Ectodermal cell (in vitro differentiated cells): ENCODE measurements at regions not wholly inside any gene's neighbourhood (a gene's known extent, or its start where the extent isn't known, plus 50 kb on each side); places are given as distances from the start of the nearest gene placed in this dataset.

ENCODE experiments used
- H3K27ac ChIP-seq: 2 replicates; pipeline ENCODE4 v1.7.0; 2013; ENCODE audit warnings: mild to moderate bottlenecking, low read depth, low read length; ENCODE audit not compliant: insufficient read depth, poor library complexity, severe bottlenecking
- H3K27me3 ChIP-seq: 2 replicates; pipeline ENCODE4 v1.7.0; 2013; ENCODE audit warnings: mild to moderate bottlenecking, low read length; ENCODE audit not compliant: insufficient read depth, control insufficient read depth, poor library complexity, severe bottlenecking
- H3K36me3 ChIP-seq: one replicate; pipeline ENCODE4 v1.7.0; 2013; ENCODE audit warnings: low read length; ENCODE audit not compliant: control insufficient read depth, insufficient read depth
- H3K4me1 ChIP-seq: one replicate; pipeline ENCODE4 v1.7.0; 2013; ENCODE audit warnings: low read length; ENCODE audit not compliant: control insufficient read depth, insufficient read depth
- H3K4me3 ChIP-seq: 2 replicates; pipeline ENCODE4 v1.7.0; 2013; ENCODE audit warnings: low read depth, low read length, control low read depth; ENCODE audit not compliant: insufficient read depth
- H3K9me3 ChIP-seq: 2 replicates; pipeline ENCODE4 v1.7.0; 2013; ENCODE audit warnings: mild to moderate bottlenecking, low read length, moderate library complexity; ENCODE audit not compliant: control insufficient read depth
- WGBS, 2 experiments: methylation state at CpG; one replicate each; pipeline ENCODE4 v1.1.7; 2013; ENCODE audit warnings: missing lambda C conversion rate in 2 of 2; 5-methylcytosine and 5-hydroxymethylcytosine counted together

DNA sequence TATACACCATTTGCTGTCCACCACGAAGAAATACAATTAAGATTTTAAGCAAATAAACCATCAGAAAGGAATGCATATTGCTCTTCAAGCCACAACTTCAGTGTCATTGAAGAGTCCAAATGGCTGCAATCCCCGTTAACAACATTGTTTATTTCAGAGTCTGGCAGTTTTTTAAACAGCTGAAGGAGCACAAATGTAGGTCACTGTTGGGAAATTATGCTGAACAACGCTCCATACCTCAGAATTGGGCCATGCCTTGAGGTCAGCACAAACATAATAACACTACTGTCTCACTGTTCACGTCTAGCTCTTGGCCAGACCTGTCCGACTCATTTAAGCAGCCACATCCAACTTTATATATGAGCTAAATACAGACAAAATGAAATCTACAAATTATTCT is 453.9 kb upstream of the GHITM start:
- H3K27me3 ChIP-seq: no peaks in the 10 kb centered on the region
- H3K4me1 ChIP-seq: no peaks in the 10 kb centered on the region
- H3K27ac ChIP-seq: no peak overlapping the region
- no peaks in the 10 kb centered on the region for H3K9me3 ChIP-seq
- no peak overlapping the region for H3K4me3 ChIP-seq
- H3K36me3 ChIP-seq: no peaks in the 10 kb centered on the region
- 94 to 96% methylated on average over 5 of the region's 5 CpGs for WGBS, 2 experiments

DNA sequence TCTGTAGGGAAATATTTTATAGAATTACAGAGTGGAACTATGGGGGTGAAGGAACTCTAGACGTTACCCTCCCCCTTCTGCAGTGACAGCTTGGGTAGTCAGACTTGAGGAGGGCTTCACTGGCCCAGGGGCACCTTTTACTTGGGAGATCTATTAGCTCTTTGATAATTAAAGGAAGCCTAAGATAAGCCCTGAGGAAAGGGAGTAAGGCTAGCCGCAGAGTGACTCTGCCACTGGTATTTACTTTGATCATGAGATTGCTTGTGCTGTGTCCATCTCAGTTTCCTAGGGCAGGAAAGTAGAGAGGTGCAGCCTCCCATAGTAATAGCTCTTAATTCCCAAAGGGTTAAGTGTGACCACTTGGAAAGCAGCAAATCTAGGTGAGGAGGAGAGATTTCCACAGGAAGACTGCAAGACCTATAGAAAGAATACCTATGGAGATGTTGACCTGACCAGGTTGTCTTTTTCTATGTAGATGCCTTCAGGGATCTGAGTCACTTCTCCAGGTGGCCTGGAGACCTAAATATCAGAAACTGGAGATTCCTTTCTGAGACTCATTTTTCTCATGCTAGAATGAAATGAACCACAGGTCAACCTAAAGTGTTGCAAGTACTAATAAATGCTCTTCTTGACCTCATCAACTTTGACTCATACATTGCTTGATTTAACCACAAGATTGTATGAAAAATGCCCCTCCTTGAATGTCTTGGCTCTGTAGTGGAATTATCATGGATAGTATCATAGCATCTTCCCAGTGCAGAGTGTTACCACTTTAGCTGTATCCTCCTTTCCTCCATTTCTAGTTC is 447.3 kb upstream of the GHITM start:
- WGBS, 2 experiments: 86 to 93% methylated on average over 2 of the region's 2 CpGs
- Histone ChIP-seq H3K36me3 (no peaks in the 10 kb centered on the region), H3K27me3 (no peaks in the 10 kb centered on the region), H3K4me1 (no peaks in the 10 kb centered on the region), H3K4me3 (no peak overlapping the region), H3K27ac (no peak overlapping the region), H3K9me3 (no peaks in the 10 kb centered on the region)

DNA sequence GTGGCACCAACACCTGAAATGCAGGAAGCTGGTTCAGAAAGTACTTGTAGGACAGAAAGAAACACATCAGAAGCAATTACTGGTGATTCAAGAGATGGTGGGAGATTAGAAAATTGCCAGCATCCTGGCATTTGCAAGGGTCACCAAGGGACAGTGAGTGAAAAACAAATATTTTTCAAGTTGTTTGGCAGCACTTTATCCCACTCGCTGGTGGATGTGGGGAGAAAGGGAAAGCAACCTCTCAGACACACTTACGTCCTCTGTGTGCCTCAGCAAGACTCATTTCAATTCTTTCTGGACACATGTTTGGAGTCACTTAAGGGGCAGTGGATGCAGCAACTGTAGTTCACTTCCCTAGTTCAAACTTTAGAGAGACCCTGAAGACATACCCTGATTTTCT is 440.4 kb upstream of the GHITM start:
- no peak overlapping the region for H3K4me3 ChIP-seq
- H3K27me3 ChIP-seq: no peaks in the 10 kb centered on the region
- no peak overlapping the region for H3K27ac ChIP-seq
- no peaks in the 10 kb centered on the region for H3K4me1 ChIP-seq
- H3K9me3 ChIP-seq: no peaks in the 10 kb centered on the region
- no peaks in the 10 kb centered on the region for H3K36me3 ChIP-seq
- WGBS, 2 experiments: 97 to 100% methylated on average over 2 of the region's 2 CpGs

DNA sequence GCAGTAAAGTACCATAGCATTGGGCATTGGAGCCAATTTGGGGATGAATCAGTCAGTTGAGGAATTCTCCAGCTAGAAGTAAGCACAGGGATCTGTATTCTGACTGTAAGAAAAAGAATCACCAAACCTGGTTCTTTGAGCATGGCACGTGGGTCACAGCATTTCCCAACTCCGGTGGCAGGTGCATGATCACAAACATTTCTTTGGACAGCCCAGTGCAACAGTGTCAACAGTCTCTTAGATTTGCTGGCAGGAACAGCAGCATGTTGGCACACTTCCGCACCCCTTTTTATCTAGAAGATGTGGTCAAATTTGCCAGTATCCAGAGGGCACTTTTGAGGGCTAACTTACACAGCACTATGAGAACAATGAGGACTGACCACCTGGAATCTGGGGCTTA is 437.5 kb upstream of the GHITM start:
- H3K27ac ChIP-seq: no peak overlapping the region
- WGBS, 2 experiments: 63 to 64% methylated on average over 3 of the region's 3 CpGs
- H3K36me3 ChIP-seq: no peaks in the 10 kb centered on the region
- no peak overlapping the region for H3K4me3 ChIP-seq
- H3K9me3 ChIP-seq: no peaks in the 10 kb centered on the region
- H3K4me1 ChIP-seq: no peaks in the 10 kb centered on the region
- no peaks in the 10 kb centered on the region for H3K27me3 ChIP-seq

DNA sequence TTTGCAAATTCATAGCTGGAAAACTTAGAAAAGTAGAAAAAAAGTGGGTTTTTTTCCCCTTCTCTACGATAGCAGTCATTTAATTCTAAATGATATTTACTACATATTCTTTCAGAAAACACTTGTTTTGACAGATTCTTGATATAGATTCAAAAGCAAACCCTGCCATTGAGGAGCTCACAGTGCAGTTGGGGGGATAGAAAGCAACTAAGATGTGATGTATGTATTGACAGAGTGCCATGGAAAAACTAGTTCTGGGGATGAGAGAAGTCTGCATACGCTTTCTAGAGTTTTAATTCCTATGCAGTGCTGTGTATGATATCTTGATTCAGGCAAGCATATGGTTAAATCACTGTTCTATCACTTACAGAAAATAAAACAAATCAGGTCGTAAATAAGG is 436.6 kb upstream of the GHITM start:
- no peaks in the 10 kb centered on the region for H3K9me3 ChIP-seq
- H3K4me3 ChIP-seq: no peak overlapping the region
- no peak overlapping the region for H3K27ac ChIP-seq
- 88 to 93% methylated on average over 2 of the region's 3 CpGs for whole genome bisulfite sequencing, 2 experiments
- no peaks in the 10 kb centered on the region for H3K36me3 ChIP-seq
- H3K27me3 ChIP-seq: no peaks in the 10 kb centered on the region
- H3K4me1 ChIP-seq: no peaks in the 10 kb centered on the region

DNA sequence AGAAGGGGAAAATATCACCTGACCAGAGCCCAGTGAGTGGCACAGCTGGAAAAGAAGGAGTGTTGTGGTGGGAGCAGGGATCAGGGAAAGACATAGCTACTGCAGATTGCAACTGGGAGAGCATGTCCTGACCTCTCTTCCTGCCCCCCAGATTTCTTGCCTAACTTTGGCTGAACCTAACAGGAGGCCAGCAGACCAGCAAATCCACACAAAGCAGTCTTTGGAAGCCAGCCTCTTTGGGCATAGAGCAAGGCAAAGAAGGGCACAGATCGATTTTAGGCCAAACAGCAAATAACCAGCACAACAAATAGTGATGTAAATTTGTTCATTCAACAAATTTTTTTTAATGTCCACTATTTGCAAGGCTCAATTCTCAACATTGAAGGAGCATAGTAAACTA is 433.2 kb upstream of the GHITM start:
- Histone ChIP-seq H3K27me3 (no peaks in the 10 kb centered on the region), H3K36me3 (no peaks in the 10 kb centered on the region), H3K27ac (no peak overlapping the region), H3K4me1 (no peaks in the 10 kb centered on the region), H3K4me3 (no peak overlapping the region), H3K9me3 (no peaks in the 10 kb centered on the region)
- 93% methylated on average over 1 of the region's 1 CpG; no CpG with 5 or more reads in 1 of the 2 experiments for WGBS, 2 experiments

DNA sequence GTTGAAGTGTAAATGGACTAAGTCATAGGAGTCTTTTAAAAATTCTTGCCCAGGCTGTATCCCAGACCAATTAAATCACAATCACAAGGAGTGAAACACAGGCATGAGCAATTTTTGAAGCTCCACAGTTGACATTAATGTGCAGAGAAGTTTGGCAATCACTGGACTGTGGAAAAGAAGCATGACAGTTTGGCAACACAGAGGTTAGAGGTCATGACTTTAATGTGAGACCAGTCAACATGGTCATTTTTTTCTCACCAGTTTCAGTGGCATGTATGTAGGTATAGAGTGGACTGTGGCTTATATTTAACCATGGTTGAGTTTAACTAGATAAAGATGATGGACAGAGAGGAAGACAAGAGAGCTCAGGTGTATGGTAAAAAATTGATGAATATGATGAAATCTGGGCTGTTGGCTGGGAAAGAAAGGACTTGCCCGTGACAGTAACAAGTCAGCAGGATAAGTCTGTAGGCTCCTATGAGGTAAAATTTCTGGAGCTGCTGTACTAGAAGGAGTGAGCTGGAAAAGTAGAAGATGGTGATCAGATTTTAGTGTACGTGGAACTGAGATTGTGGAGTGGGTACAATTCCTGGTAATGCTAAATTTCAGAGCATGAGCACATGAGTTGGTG is 432.2 kb upstream of the GHITM start:
- no peaks in the 10 kb centered on the region for H3K9me3 ChIP-seq
- H3K27ac ChIP-seq: no peak overlapping the region
- WGBS, 2 experiments: 91 to 93% methylated on average over 2 of the region's 2 CpGs
- H3K27me3 ChIP-seq: no peaks in the 10 kb centered on the region
- H3K4me3 ChIP-seq: no peak overlapping the region
- H3K4me1 ChIP-seq: no peaks in the 10 kb centered on the region
- no peaks in the 10 kb centered on the region for H3K36me3 ChIP-seq

DNA sequence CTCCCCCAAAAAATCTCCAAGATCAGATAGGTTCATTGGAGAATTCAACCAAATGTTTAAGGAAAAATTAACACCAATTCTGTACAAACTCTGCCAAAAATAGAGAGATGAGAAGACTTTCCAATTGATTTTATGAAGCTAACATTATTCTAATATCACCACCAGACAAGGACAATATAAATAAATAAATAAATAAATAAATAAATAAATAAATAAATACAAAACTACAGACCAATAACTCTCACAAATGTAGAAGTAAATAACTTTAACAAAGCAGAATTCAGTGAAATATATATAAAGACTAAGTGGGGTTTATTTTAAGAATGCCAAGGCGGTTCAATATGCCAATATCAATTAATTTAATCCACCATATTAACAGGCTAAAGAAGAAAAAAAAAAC is 425.9 kb upstream of the GHITM start:
- H3K27me3 ChIP-seq: no peaks in the 10 kb centered on the region
- no peak overlapping the region for H3K27ac ChIP-seq

DNA sequence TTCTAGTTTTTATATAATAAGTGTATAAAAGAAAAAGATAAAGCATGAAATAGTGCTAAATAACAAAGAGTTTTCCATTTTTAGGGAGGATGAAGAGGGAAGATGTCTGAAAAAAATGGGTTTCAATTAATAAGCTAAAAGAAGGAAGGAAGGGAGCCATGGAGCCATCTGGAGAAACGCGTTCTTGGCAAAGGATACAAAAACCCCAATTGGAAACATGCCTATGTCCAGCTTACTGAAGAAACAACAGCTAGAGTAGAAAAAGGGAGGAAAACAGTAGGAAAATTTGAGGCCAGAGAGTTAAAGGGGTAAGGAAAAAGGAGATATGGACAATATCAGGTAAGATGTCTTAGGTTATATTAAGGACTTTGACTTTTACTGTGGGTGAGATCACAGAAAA is 416.2 kb upstream of the GHITM start:
- Histone ChIP-seq H3K4me3 (no peak overlapping the region), H3K36me3 (no peaks in the 10 kb centered on the region), H3K27ac (no peak overlapping the region), H3K27me3 (no peaks in the 10 kb centered on the region), H3K4me1 (no peaks in the 10 kb centered on the region), H3K9me3 (no peaks in the 10 kb centered on the region)
- 96 to 97% methylated on average over 2 of the region's 2 CpGs for WGBS, 2 experiments

More for the DNA sequence above, 425.9 kb upstream of the GHITM start:
- 54 to 70% methylated on average over 1 of the region's 1 CpG for WGBS, 2 experiments
- H3K4me3 ChIP-seq: no peak overlapping the region
- H3K36me3 ChIP-seq: no peaks in the 10 kb centered on the region
- no peaks in the 10 kb centered on the region for H3K9me3 ChIP-seq
- H3K4me1 ChIP-seq: no peaks in the 10 kb centered on the region

DNA sequence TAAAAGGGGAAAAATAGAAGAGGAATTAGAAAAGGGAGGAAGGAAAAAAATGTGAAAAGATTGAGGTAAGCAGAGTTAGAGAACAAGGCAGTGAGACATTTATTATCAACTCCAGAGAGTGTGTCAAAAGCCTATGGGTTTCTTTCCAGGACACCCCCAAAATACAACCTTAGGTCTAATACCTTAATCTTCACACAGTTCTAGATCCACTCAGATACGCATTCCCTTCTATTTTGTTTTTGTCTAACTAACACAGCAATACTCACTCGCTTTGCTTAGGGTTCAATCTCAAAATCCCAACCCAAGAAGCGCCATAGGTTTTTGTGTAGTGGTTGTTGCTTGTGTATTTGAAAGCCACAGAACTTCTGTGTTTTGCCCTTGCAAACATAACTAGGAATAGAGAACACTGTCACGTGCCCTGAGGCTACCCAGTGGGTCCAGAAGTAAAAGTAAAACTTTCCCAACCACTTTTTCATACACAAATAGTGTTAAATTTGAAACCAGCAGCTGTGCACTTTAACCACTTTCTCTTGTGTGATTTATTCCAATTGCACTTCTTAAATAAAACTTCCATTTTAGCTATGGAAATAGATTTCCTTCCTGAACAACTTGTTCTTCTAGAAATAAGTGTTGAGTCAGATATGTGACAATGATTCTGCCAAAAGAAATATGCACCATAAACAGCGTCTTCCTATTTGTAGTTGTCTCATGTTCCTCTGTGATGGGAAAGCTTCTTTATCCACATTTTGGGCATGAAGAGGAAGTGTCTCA is 414.7 kb upstream of the GHITM start:
- Histone ChIP-seq H3K4me1 (no peaks in the 10 kb centered on the region), H3K36me3 (no peaks in the 10 kb centered on the region), H3K4me3 (no peak overlapping the region), H3K9me3 (no peaks in the 10 kb centered on the region), H3K27ac (no peak overlapping the region), H3K27me3 (no peaks in the 10 kb centered on the region)
- 91% methylated on average over 3 to 5 of the region's 5 CpGs for WGBS, 2 experiments
